Epidermal melanocyte (primary cell): ENCODE measurements at regions not wholly inside any gene's neighbourhood (a gene's known extent, or its start where the extent isn't known, plus 50 kb on each side); places are given as distances from the start of the nearest gene placed in this dataset.

Experiments used
- DNase-seq: peaks from one replicate; pipeline ENCODE4 v3.0.0; 2011; ENCODE audit warnings: low spot score; ENCODE audit not compliant: insufficient read length

- DNase-seq, result no peak
Observed at GRCh38 chr14:28407031-28407825, 359.4 kb upstream of the FOXG1 start.

GRCh38 chr14:28407996-28408395 is 358.6 kb upstream of the FOXG1 start:
- no peak for DNase-seq

DNA sequence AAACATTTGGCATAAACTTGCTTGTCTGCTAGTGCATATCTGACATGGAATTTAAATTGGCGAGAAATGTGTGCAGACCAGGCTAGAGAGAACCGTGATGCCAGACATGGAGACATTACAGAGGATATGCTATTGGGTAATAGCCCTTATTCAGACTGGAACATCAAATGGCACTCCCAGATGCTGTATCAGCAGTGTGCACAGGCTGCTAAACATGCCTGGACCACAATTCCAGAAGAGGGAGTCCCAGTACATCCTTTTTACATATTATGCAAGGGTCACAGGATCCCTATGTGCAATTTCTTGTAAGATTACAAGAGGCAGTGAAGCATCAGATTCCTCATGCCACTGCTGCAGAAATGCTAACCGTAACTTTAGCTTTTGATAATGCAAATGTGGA is 354.5 kb upstream of the FOXG1 start:
- no peak for DNase-seq

DNA sequence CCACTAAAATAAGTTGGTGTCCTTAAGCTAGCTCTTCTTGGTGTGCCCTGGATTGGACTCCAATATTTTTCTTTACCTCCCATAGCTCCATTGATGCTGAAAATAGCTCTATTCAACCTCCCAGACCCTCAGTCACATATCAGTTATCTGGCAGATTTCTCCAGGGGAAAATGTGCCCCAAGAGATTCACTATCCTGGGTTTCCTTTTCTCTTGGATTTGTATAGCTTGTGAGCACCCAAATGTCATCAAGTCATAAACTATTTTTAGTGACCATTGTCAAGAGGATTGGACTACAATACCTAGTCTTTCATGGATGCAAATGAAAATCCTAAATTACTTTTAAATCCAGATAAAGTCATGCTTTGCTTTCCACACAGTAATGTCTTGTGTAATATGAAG is 339.6 kb upstream of the FOXG1 start:
- no peak for DNase-seq

- no peak for DNase-seq
Observed at GRCh38 chr14:28436821-28437220, 329.8 kb upstream of the FOXG1 start.

GRCh38 chr14:28461389-28461788 is 305.2 kb upstream of the FOXG1 start:
- DNase-seq, result no peak

GRCh38 chr14:28467611-28468010 is 299.0 kb upstream of the FOXG1 start:
- no peak for DNase-seq

GRCh38 chr14:28468191-28469151 is 298.1 kb upstream of the FOXG1 start:
- DNase-seq, result no peak

DNA sequence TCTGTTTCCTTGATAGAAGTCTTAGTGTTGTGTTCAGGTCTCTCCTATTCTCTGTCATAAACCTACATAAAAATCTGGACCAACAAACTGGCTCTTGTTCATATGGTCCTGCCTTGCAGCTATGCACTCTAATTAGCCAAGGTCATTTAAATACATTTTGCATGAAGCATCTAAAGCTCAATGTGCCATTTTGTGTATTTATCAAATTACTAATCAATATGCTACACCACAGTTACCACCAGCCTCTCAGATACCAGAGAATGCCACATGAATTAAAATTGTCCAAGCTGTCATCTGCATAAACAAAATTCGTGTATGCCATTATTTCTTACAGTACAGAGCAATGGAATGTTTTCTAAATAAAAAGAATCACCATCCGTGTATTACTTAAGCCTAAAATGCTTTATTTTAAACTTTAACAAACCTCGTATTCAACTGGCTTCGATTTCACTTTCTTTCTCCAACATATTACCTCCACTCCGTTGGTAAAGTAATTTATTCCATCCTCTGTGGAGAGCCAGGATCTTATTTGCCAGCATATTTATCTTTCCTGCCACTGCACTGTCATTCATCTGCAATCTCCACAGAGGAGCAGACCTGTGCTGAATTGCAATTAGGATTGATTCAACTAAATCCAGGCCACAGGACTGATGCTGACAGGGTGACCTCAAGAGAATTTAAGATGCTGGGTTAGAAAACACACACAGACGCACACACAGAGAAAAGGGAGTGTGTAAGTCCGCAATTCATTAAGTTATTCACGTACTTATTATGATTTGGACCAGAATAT is 284.1 kb upstream of the FOXG1 start:
- DNase-seq, result no peak

DNA sequence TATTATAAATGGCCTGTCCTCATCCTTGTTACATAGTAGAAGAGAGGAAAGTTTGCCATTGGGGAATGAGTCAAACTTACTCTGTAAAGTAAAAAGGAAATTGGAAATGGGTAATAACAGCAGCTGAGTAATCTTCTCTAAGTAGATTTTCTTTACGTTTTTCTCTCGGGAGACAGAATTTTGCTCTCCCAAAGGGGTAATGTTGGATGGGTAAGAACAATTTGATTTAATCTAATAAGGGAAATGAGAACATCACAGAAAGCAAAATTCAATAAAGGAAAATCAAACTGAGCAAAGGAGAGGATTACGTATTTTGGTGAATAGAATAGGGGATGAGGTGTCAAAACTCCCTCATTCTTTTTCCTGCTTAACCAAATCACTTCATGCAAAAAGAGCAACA is 283.1 kb upstream of the FOXG1 start:
- no peak for DNase-seq

DNA sequence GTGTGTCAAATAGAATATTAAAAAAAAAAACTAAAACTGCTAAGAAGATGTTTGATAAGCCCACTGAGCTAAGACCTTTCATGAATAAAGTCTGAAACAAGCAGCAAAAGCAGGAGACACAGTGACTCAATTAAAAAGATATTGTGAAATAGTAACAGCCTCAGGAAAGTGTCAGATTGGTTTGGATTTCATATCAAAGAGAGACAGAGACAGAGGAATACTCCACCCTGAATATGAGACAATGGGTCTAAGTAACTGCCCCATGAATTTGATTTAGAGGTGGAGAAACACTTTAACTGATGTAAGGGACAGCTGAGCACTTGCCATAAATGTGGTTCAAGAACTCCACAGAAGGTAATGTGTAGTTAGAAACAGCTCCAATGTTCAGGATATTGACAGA is 277.9 kb upstream of the FOXG1 start:
- no peak for DNase-seq

DNA sequence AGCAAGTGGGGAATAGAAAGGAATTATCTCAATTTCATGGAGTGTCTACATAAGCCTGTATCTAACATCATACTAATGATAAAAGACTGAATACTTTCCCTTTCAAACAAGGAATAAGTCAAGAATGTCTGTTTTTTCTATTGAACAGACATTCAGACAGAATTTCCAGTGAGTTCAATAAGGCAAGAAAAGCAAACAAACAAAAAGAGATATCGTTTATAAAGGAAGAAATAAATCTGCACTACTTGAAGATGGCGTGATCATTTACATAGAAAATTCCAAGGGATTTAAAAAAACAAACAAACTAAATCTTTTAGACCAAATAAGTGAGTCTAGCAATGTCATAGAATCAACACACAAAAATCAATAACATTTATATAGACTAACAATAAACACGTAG is 273.1 kb upstream of the FOXG1 start:
- DNase-seq, result no peak

- no peak for DNase-seq
Observed at GRCh38 chr14:28494196-28494595, 272.4 kb upstream of the FOXG1 start.

DNA sequence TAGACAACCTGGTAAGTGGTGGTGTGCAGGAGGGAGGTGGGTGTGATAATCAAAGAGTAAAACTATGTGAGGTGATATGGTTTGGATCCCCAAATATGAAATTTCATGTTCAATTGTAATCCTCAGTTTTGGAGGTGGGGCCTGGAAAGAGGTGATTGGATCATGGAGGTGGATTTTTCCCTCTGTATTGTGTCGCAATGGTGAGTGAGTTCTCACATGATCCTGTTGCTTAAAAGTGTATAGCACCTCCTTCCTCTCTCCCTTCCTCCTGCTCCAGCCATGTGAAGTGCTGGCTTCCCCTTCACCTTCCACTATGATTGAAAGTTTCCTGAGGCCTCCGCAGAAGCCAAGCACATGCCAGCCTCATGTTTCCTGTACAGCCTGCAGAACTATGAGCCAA is 270.2 kb upstream of the FOXG1 start:
- DNase-seq, result no peak

DNA sequence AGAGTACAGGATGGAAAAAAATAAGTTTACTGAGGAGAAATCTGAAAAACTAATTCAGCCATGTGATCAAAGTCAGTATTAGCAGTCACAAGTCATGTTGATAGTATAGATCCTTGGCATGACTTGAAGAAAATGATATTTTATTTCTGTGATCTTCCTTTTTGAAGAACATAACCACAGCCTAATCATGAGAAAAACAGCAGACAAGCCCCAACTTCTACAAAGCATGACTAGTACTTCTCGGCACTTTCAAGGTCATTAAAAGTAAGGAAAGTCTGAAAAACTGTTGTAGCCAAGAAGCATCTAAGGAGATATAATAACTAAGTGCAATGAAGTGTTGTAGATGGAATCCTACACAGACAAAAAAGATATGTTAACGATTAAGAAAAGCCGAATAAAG is 264.1 kb upstream of the FOXG1 start:
- DNase-seq, result no peak

- no peak for DNase-seq
Observed at GRCh38 chr14:28515571-28515970, 251.0 kb upstream of the FOXG1 start.

GRCh38 chr14:28536889-28537288 is 229.7 kb upstream of the FOXG1 start:
- DNase-seq, result no peak

GRCh38 chr14:28542040-28542439 is 224.5 kb upstream of the FOXG1 start:
- DNase-seq, result no peak

DNA sequence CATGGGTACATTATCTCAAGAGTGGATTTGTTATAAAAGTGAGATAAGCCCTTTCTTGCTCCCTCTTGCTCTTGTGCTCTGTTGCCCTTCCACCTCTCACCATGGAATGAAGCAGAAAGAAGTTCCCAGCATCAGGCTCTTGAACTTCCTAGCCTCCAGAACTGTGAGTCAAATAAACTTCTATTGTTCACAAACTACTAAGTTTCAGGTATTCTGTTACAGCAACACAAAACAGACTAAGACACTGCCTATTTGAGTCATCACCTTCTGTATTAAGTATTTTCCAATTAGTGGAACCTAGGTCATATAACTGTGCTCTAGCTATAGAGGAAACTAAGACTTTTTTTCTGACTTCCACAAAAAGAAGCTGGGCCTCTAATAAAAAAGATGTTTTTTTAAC is 201.2 kb upstream of the FOXG1 start:
- no peak for DNase-seq

DNA sequence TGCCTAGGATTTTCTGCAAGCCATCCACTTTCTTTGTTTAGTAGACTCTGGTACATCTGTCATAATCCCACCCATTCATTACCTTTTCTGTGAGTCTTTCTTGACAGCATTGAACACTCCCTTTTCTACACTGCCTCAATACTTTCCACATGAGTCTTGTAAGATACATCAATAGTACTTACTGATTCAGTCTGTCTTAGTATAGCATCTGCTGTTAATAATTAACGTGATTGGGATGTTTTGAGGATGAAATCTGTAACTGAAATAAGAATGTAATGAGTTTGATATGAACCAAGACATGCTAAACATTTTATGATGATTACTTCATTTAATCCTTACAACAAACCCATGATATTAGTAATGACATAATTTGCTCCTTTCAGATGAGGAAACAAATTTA is 196.2 kb upstream of the FOXG1 start:
- DNase-seq, result no peak

DNA sequence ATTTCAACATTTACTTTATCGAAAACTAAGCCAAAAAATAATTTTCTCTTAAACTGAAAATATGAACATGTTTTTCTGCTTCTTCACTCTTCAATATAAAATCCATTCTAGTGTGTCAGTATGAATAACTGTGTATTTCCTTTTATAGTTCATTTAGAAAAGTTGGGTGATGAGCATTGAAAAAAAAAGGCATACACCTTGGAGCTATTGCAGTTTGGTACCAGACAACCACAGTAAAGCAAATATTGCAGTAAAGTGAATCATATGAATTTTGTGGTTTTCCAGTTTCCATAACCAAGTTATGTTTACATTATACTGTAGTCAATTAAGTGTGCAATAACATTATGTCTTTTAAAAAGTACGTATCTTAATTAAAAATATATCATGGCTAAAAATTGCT is 195.0 kb upstream of the FOXG1 start:
- DNase-seq, result no peak

DNA sequence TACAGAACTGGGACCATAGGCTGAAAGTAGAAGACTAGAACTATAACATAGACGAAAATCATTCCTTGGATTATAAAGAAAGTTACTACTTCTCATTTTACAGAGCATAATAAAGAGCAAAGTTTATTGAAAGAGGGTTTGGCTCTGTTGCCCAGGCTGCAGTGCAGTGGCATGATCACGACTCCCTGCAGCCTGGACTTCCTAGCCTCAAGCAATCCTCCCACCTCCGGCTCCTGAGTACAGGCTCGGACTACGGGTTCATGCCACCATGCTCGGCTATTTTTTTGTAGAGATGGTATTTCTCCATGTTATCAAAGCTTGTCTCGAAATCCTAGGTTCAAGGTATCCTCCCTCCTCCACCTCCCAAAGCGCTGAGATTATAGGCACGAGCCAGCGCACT is 190.1 kb upstream of the FOXG1 start:
- no peak for DNase-seq
